Stomach smooth muscle (tissue), 2 donors: ENCODE measurements at regions not wholly inside any gene's neighbourhood (a gene's known extent, or its start where the extent isn't known, plus 50 kb on each side); places are given as distances from the start of the nearest gene placed in this dataset.
"Not testable (repeated sequence)": the region's sequence is repeated elsewhere in the genome, so short reads cannot be mapped to it uniquely, and the experiment has no call there.

Source experiments
- H3K27ac ChIP-seq: one replicate; pipeline ENCODE4 v1.7.0; 2013; ENCODE audit warnings: mild to moderate bottlenecking, low read length, inconsistent platforms
- H3K27me3 ChIP-seq, 2 donors: one replicate each; pipeline ENCODE4 v1.7.0; 2013; ENCODE audit warnings: low read length in 2 of 2; ENCODE audit not compliant: insufficient read depth in 2 of 2, control insufficient read depth in 1 of 2
- H3K36me3 ChIP-seq, 2 donors: one replicate each; pipeline ENCODE4 v1.7.0; 2013; ENCODE audit warnings: low read length in 2 of 2; ENCODE audit not compliant: control insufficient read depth in 2 of 2, insufficient read depth in 2 of 2
- H3K4me1 ChIP-seq: one replicate; pipeline ENCODE4 v1.7.0; 2013; ENCODE audit warnings: low read length; ENCODE audit not compliant: control insufficient read depth, insufficient read depth
- H3K4me3 ChIP-seq, 2 donors: one replicate each; pipeline ENCODE4 v1.7.0; 2013; ENCODE audit warnings: low read length in 2 of 2
- H3K9ac ChIP-seq, 2 donors: one replicate each; pipeline ENCODE4 v1.7.0; 2013; ENCODE audit warnings: low read length in 2 of 2, mild to moderate bottlenecking in 1 of 2
- H3K9me3 ChIP-seq, 2 donors: one replicate each; pipeline ENCODE4 v1.7.0; 2013; ENCODE audit warnings: low read length in 2 of 2; ENCODE audit not compliant: control insufficient read depth in 2 of 2
- donor health status: healthy.
- donor health status: Pancreatic carcinoma.

- Histone ChIP-seq H3K9ac (no peak overlapping the region), H3K4me1 (no peaks in the 10 kb centered on the region), H3K27ac (no peak overlapping the region), H3K27me3 (no peaks in the 10 kb centered on the region), H3K9me3 (no peaks in the 10 kb centered on the region), H3K4me3 (no peak overlapping the region), H3K36me3 (no peaks in the 10 kb centered on the region)
Measured at GRCh38 chr5:62790348-62790747, 211.7 kb downstream of the LRRC70 start.

- no peak overlapping the region for H3K4me3 ChIP-seq
- no peak overlapping the region for H3K9ac ChIP-seq
- no peak overlapping the region for H3K27ac ChIP-seq
- H3K36me3 ChIP-seq: no peaks in the 10 kb centered on the region
- no peaks in the 10 kb centered on the region for H3K9me3 ChIP-seq
- H3K27me3 ChIP-seq: no peaks in the 10 kb centered on the region
- H3K4me1 ChIP-seq: no peaks in the 10 kb centered on the region
Measured at GRCh38 chr5:62786099-62786498, 207.5 kb downstream of the LRRC70 start.

- H3K4me1 ChIP-seq: no peaks in the 10 kb centered on the region
- no peak overlapping the region for H3K4me3 ChIP-seq
- H3K9ac ChIP-seq: no peak overlapping the region
- H3K9me3 ChIP-seq: no peaks in the 10 kb centered on the region
- H3K27me3 ChIP-seq: no peaks in the 10 kb centered on the region
- H3K27ac ChIP-seq: no peak overlapping the region
- no peaks in the 10 kb centered on the region for H3K36me3 ChIP-seq
Measured at GRCh38 chr5:62785588-62785987, 207.0 kb downstream of the LRRC70 start.

GRCh38 chr5:62783374-62784057, 204.9 kb downstream of the LRRC70 start:
- H3K9me3 ChIP-seq: no peaks in the 10 kb centered on the region
- H3K27me3 ChIP-seq: no peaks in the 10 kb centered on the region
- no peaks in the 10 kb centered on the region for H3K4me1 ChIP-seq
- no peak overlapping the region for H3K9ac ChIP-seq
- no peaks in the 10 kb centered on the region for H3K36me3 ChIP-seq
- H3K27ac ChIP-seq: no peak overlapping the region
- H3K4me3 ChIP-seq: no peak overlapping the region

- no peaks in the 10 kb centered on the region for H3K27me3 ChIP-seq
- no peak overlapping the region for H3K4me3 ChIP-seq
- H3K27ac ChIP-seq: no peak overlapping the region
- H3K4me1 ChIP-seq: no peaks in the 10 kb centered on the region
- no peaks in the 10 kb centered on the region for H3K36me3 ChIP-seq
- H3K9ac ChIP-seq: no peak overlapping the region
- H3K9me3 ChIP-seq: no peaks in the 10 kb centered on the region
Measured at GRCh38 chr5:62780888-62781287, 202.3 kb downstream of the LRRC70 start.

GRCh38 chr5:62780230-62780629, 201.6 kb downstream of the LRRC70 start:
- H3K9me3 ChIP-seq: no peaks in the 10 kb centered on the region
- H3K27me3 ChIP-seq: no peaks in the 10 kb centered on the region
- H3K4me1 ChIP-seq: no peaks in the 10 kb centered on the region
- H3K27ac ChIP-seq: no peak overlapping the region
- no peak overlapping the region for H3K9ac ChIP-seq
- H3K4me3 ChIP-seq: no peak overlapping the region
- no peaks in the 10 kb centered on the region for H3K36me3 ChIP-seq

GRCh38 chr5:62779010-62779422, 200.4 kb downstream of the LRRC70 start:
- Histone ChIP-seq H3K4me1 (no peaks in the 10 kb centered on the region), H3K27me3 (no peaks in the 10 kb centered on the region), H3K4me3 (no peak overlapping the region), H3K9ac (no peak overlapping the region), H3K27ac (no peak overlapping the region), H3K9me3 (no peaks in the 10 kb centered on the region), H3K36me3 (no peaks in the 10 kb centered on the region)

GRCh38 chr5:62778316-62779009, 199.8 kb downstream of the LRRC70 start:
- Histone ChIP-seq H3K36me3 (no peaks in the 10 kb centered on the region), H3K9me3 (no peaks in the 10 kb centered on the region), H3K27me3 (no peaks in the 10 kb centered on the region), H3K4me1 (no peaks in the 10 kb centered on the region), H3K4me3 (no peak overlapping the region), H3K27ac (no peak overlapping the region), H3K9ac (no peak overlapping the region)

GRCh38 chr5:62777081-62777480, 198.5 kb downstream of the LRRC70 start:
- H3K27me3 ChIP-seq, H3K9me3 ChIP-seq, H3K4me1 ChIP-seq, H3K9ac ChIP-seq, H3K27ac ChIP-seq, H3K4me3 ChIP-seq, H3K36me3 ChIP-seq: not testable (repeated sequence)

GRCh38 chr5:62776592-62776991, 198.0 kb downstream of the LRRC70 start:
- H3K9me3 ChIP-seq, H3K36me3 ChIP-seq, H3K9ac ChIP-seq, H3K4me3 ChIP-seq, H3K27me3 ChIP-seq, H3K27ac ChIP-seq, H3K4me1 ChIP-seq: not testable (repeated sequence)

- Histone ChIP-seq H3K9me3 (no peaks in the 10 kb centered on the region), H3K9ac (no peak overlapping the region), H3K27me3 (no peaks in the 10 kb centered on the region), H3K4me3 (no peak overlapping the region), H3K4me1 (no peaks in the 10 kb centered on the region), H3K36me3 (no peaks in the 10 kb centered on the region), H3K27ac (no peak overlapping the region)
Measured at GRCh38 chr5:62773460-62773859, 194.8 kb downstream of the LRRC70 start.
